GM18502 (cell line): ENCODE measurements at regions not wholly inside any gene's neighbourhood (a gene's known extent, or its start where the extent isn't known, plus 50 kb on each side); places are given as distances from the start of the nearest gene placed in this dataset.
"Not testable (repeated sequence)": the region's sequence is repeated elsewhere in the genome, so short reads cannot be mapped to it uniquely, and the experiment has no call there.

Source experiments
- ATAC-seq: cut with Tn5 transposase; IDR thresholded peaks from one replicate; pipeline ENCODE4 v1.9.1; 2021; ENCODE audit warnings: mild to moderate bottlenecking; ENCODE audit not compliant: unreplicated experiment, poor library complexity

DNA sequence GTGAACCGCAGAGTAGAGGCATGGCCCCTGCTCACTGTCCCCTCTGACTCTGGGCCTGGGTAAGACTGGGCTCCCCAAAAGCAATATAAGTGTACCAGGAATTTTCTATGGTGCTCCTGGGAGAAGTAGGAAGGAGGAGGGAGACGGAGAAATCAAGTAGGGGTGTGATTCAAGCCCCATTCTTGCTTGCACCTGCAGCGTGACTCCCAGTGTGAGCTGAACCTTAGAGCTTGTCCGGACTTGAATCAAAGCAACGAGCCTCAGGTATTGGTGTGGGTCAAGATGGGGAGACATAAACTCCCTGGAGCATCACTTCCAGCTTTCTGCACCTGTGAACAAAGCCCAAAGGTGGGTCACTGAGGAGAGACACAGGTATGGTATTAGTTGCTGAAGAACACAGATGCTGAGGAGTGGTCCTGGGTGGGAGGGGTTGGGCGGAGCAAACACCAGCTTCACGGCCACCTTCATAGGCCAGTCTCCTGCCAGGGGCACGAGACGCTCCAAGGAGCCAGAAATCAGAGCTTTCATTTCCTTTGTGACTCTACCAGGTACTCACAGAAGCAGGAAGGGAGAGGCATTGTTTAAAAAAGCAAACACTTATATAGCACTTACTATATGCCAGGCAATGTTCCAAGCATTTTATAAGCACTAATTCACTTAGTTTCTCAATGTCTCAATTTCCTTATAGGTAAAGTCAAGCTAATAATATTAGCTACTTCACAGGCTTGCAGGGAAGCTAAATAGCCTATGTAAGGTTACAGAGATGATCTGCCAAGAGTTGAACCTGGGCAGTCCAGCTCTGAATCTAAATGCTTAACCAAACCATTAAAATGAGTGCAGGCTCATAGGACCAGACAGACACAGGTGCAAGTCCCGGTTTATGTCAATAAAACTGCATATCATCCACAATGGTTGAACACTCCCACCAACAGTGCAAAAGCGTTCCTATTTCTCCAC, 775.3 kb downstream of the UQCRFS1 start:
- no peak for ATAC-seq

DNA sequence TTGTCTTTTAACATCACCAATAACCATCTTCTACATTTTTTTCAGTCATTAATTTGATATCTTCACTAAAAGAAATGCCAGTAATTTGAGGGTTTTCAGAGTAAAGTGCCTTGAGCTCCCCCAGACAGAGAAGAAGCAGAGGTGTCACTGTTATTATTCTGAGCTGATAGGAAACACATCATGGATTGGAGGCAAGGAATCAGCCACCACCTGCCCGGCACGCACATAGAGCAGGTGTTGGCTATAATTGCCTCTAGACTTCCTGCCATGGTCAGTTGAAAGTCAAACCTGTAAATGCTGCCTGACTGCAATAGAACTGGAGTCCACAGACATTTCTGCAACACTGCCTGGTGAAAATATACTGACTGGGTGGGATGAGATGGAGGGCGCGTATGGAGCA, 776.6 kb downstream of the UQCRFS1 start:
- ATAC-seq: no peak

DNA sequence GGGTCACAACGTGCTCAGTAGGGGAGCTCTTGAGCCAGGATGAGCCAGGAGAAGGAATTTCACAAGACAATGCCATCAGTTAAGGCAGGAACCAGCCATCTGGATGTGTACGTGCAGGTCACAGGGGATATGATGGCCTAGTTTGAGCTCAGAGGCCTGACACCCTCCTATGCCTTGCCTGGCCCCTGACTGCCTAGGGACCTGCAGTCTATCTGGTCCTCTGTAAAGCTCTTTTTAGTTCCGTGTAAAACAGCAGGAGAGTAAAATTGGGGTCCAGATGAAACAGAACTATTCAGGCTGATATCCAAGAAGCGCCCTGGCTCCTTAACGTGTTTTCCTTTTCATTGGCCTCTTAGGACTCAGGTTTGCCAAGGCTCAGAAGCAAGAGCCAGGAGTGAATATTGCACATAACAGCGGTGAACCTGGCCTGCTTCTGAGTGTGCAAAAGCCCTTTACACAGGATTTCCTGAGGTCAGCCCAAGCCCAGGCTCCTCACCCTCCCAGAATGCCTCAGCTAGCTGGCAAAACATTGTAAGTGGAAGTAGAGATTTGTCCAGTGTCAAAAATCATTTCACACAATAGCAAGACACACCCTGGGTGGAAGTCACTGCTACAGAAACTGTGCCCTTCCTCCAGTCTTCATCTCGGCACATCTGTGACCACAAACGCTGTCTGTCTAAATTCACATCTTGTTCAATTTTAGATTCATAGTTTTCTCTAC, 777.2 kb downstream of the UQCRFS1 start:
- no peak for ATAC-seq

DNA sequence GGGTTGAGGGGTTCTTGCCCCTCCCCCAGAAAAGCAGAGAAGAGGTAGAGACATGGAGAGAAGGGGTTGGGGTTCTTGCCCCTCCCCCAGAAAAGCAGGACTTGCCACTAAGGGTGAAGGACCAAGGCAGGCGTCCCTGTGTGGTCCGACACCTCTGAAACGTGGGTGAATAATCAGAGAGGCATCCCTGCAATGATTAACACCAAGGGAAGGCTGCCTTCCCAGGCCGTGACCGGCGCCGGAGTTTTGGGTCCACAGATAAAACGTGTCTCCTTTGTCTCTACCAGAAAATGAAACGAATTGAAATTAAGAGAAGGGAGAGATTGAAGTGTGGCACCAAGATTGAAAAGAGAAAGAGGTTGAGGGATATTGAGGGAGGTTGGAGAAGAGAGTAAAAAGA, 778.2 kb downstream of the UQCRFS1 start:
- not testable (repeated sequence) for ATAC-seq

DNA sequence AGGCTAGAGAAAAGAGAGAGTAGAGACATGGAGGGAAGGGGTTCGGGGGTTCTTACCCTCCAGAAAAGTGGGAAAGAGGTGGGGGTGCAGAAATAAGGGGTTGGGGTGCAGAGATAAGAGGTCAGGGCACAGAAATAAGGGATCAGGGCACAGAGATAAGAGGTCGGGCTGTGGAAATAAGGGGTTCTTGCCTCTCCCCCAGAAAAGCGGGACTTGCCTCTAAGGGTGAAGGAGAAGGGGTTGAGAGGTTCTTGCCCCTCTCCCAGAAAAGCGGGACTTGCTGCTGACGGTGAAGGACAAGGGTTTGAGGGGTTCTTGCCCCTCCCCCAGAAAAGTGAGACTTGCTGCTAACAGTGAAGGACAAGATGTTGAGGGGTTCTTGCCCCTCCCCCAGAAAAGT, 778.6 kb downstream of the UQCRFS1 start:
- not testable (repeated sequence) for ATAC-seq

DNA sequence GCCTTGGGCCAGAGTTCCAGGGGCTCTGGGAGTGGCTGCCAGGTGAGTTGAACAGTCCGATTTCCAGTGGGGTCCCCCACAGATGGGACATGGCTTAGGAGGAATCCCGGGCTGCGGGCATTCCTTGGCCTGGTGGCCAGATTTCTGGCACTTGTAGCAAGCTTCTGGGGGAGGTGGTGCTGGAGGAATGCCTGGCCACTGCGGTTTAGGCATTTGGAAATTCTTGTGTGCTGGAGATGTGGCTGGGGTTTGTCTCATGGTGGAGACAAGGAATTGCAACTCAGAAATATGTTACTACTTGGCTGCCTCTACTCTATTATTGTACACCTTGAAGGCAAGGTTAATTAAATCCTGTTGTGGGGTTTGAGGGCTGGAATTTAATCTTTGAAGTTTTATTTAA, 779.8 kb downstream of the UQCRFS1 start:
- ATAC-seq: not testable (repeated sequence)

DNA sequence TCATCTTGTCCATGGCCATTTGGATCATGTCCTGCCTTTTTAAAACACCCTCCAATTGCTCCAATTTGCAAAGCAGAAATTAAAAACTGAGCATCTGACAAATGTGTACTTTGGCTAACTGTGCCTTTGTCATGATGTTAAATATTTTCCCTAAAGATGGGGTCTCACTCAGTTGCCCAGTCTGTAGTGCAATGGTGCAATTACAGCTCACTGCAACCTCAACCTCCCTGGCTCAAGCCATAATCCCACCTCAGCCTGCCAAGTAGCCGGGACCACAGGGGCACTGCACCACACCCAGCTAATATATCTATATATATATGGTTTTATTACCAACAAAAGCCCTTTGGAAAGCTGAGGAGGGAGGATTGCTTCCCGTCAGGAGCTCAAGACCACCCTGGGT, 782.7 kb downstream of the UQCRFS1 start:
- ATAC-seq: no peak

DNA sequence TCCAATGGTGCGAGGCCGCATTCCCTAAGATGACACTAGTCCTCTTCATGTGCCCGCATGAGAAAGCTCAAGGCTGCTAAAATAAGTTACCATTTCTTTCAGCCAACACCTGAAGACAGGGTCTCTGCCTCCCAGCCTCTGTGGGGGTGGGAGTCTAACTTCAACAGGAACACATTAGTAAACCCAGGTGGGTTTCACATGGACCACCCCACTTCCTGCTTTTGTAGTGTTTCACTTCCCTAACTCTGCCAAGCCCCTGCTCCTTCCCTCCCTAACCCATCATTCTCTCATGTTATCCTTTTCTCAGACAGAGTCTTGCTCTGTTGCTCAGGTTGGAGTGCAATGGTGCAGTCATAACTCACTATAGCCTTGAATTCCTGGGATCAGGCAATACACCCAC, 783.6 kb downstream of the UQCRFS1 start:
- no peak for ATAC-seq

DNA sequence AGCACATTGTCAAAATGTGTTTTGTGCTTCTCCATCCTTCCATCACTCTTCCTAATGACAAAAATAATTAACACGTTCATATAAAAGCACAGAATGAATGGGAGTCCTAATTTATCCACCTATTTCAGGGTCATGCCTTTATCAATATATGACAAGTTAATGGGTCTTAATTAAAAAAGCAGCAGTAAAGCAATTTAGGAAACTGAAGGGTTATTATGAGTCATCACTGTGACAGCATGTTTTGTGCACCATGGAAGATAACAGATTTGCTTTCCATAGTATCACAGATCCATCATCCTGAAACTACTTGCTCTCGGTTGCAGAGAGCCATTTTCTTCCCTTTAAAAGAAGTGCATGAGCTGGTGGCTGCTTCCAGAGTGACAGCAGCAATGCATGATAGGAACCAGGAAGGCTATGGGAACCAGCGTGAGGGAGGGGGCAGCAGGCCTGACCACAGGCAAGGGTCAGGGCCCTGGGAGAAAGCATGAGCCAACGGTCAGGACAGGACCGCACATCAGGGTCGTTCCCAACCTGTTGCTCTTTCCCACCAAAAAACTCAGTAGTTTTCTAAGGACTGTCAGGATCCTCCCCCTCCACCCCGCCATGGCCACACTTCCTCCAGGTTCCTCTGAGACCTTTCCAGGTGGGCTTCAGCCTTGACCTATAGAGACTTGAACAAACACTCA, 784.1 kb downstream of the UQCRFS1 start:
- ATAC-seq: no peak

DNA sequence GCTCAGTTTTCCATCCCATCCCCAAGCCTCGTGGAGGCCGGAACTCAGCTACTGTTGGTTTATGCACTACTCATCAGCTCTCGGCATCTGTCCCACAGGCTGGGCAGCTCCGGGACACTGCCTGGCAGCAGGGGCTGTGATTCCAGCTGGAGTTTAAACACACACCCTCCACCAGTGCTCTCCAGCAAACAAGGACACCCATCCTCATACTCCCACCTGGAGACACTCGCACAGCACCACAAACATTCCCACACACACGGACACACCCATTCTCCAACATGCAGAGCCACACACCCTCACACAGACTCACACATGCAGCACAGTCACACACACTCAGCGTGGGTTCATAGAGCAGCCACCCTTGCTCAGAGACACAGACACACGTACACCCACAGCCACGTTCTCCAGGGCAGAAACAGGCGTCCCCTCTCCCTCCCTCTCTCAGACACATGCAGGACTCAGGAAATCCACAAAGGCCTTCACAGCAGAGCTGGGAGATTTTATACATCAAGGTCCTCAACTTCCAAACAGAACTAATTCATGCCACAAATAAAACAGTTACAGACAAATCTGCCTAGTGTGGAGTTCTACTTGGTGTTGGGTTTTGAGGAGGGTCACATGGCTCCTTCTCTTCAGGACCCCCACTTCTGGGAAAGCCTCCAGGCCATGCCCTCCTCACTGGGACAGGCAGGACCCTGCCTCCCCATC, 785.4 kb downstream of the UQCRFS1 start:
- no peak for ATAC-seq

DNA sequence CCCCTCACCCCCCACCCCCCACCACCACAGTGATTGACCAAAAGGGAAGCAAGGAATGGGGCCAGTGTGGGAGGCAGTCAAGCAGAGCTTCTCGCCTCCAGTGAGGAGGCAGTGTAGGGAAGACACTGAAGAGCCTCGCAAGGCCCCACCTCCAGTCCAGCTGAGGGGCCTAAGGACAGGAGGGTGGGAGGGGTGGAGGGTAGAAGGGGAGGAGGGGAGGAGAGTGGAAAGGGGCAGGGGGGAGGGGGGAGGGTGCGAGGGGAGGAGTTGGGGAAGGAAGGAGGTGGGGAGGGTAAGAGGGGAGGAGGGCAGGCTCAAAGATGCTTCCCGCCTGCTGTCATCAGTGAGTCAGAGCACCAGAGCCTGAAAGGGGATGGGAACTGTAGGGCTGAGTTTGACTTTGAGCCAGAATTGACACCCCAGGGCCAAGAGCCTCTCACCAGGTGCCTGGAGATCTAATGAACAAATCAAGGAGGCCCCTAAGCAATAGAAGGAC, 786.2 kb downstream of the UQCRFS1 start:
- no peak for ATAC-seq

DNA sequence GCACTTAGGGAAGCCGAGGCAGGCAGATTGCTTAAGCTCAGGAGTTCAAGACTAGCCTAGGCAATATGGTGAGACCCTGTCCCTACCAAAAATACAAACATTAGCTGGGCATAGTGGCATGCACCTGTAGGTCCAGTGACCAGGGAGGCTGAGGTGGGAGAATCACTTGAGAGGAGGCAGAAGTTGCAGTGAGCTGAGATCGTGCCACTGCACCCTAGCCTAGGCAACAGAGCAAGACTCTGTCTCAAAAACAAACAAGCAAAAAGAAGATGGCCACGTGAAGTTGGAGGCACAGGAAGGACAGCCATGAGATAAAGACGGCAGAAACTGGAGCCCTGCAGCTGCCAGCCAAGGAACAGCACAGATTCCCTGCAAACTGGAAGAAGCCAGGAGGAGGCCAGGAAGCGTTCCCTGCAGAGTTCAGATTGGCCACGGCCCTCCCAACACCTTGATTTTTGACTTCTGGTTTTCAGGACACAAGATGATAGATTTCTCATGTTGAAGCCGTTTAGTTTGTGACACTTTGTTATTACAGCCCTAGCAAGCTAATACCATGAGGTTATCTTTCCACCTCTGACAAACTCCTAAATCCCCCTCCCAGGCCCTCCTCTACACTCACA, 786.7 kb downstream of the UQCRFS1 start:
- ATAC-seq: no peak

DNA sequence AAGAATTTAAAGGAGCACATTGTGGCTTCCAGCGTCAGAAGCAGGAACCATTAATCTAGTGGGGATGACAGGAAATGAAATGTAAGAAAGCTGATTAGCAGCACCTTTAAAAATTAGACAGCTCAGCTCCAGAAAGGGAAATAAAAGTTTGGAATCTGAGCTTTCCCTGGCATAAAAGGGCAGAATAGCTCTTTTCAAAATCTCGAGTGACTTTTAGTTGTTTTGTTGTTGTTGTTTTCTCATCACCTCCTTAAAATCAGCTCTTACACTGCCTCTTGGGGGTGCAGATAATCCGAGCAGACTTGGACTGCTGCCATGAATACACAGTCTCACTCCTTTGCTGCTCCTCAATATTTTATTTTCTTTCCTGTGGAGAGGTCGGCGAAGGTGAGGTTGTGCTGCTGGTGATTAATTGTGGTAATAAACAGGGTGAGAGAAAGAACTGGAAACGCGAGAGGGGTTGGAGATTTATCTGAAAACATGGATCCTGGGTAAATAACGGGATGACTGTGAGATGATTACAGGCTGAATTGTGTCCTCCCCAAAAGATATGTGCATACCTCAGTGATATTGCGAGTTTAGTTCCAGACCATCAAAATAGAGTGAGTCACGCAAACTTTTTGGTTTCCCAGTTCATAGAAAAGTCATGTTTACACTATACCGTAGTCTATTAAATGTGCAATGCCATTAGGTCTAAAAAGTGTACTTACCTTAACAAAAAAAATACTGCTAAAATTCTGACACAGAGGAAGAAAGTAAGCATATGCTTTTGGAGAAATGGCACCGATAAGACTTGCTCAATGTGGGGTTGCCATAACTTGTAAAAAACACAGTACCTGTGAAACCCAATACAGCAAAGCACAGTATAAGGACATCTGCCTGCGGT, 787.7 kb downstream of the UQCRFS1 start:
- ATAC-seq: no peak

DNA sequence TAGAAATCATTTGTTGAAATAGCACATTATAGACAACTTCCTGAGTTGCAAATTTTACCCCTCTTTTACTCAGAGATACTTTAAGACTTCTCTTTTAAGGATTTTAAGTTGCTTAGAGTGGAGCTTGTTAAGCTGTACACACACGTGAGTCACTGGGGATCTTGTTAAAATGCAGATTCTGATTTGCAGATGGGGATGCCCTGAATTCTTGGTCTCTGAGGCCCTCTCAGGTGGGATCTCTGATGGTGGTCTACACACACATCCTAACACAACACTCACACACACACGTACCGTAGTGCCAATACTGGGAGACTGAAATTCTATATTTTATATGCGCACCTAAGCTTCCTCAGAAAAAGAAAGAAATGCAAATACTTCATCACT, 788.3 kb downstream of the UQCRFS1 start:
- ATAC-seq: no peak

DNA sequence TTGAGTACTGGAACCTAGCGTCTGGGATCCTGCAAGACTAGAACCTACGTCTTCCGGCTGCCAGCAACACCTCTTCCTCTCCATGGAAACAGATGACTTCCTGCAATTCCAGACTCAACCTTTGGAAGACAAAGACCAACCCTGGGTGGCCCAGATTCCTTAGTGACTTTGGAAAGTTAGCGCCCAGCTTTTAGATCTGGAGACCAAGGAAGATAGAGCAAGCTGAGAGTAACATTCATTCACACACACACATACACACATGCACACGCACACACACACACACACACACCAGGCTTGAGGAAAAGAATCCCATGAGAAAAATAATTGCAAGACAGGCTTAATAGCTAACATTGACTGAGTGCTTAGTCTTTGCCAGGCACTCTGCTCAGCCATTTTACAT, 788.9 kb downstream of the UQCRFS1 start:
- no peak for ATAC-seq

DNA sequence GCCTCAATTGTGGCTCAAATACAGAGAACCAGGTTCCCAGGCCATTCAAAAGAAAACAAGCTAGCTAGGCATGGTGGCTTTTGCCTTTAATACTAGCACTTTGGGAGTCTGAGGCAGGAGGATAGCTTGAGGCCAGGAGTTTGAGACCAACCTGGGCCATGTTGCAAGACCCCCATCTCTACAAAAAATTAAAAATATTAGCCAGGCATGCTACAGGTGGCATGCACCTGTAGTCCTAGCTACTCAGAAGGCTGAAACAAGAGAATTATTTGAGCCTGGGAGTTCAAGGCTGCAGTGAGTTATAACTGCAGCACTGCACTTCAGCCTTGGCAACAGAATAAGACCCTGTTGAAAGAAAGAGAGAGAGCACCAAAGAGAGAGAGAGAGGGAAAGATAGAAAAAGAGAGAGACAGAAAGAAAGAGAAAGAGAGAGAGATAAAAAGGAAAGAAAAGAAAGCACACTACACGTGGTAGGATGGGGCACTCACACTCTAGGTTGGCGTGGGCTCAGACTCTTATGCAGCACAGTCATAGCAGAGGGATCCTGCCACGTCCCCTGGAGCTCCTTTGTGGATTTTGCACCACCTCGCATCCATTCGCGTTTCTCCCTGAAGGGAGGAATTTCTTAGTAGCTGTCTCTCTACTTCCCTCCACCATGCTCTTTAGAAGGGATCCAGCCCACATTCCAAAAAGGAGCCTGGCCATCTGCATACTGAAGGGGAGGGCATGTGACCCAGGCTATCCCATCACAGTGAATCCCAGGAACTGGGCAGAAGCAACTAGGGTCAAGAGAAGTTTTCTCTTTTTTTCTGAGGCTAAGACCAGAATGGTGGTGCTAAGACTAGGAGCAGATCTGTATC, 789.9 kb downstream of the UQCRFS1 start:
- ATAC-seq: no peak

DNA sequence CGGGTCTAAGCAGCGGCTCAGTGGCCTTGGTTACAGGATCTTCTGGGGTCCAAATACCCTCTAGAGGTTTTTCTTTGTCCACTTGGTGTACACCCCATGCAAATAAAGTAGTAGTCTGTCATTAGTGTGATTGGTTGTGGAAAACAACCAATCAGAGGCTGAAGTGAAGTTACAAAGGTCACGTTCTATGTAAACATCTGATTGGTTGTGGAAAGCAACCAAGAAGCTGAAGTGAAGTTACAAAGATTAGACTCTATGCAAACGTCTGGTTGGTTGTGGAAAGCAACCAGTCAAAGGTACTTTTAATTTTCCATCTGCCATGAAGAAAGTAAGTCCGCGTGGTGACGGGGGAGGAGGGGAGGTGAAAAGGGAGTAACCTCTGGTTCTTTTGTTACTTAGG, 790.9 kb downstream of the UQCRFS1 start:
- ATAC-seq: no peak
